OCI-LY3 (cell line): ENCODE measurements at regions not wholly inside any gene's neighbourhood (a gene's known extent, or its start where the extent isn't known, plus 50 kb on each side); places are given as distances from the start of the nearest gene placed in this dataset.
"Not testable (repeated sequence)": the region's sequence is repeated elsewhere in the genome, so short reads cannot be mapped to it uniquely, and the experiment has no call there.

Experiments used
- H2AFZ ChIP-seq: fragments of 200-600, 300-600 bp; shearing (Covaris generic); 2 replicates; pipeline ENCODE4 v1.6.0; 2014; ENCODE audit warnings: antibody characterized with exemption, low read depth, low read length
- H3K27ac ChIP-seq: fragments of 200-600, 300-600 bp; sonication (generic); 2 replicates; pipeline ENCODE4 v1.5.1; 2014; ENCODE audit warnings: mild to moderate bottlenecking, low read length, moderate library complexity, mixed read lengths
- H3K27me3 ChIP-seq: fragments of 200-600, 300-600 bp; sonication (generic); 2 replicates; pipeline ENCODE4 v1.6.1; 2014; ENCODE audit warnings: low read depth, low read length, mixed read lengths
- H3K36me3 ChIP-seq: fragments of 200-600, 300-600 bp; sonication (generic); replicated peaks from 2 replicates; pipeline ENCODE3; 2014; ENCODE audit warnings: low read depth, low read length, mixed read lengths
- H3K4me1 ChIP-seq: fragments of 300-600, 200-600 bp; sonication (generic); 2 replicates; pipeline ENCODE4 v1.6.1; 2014; ENCODE audit warnings: low read length, mixed read lengths
- H3K4me2 ChIP-seq: fragments of 200-600, 300-600 bp; sonication (generic); 2 replicates; pipeline ENCODE4 v1.6.1; 2014; ENCODE audit warnings: low read length, mixed read lengths
- H3K4me3 ChIP-seq: fragments of 300-600, 200-600 bp; sonication (generic); 2 replicates; pipeline ENCODE4 v1.5.1; 2014; ENCODE audit warnings: antibody characterized with exemption, mild to moderate bottlenecking, low read length, moderate library complexity
- H3K79me2 ChIP-seq: fragments of 300-600, 200-600 bp; shearing (Covaris generic); 2 replicates; pipeline ENCODE4 v1.6.1; 2014; ENCODE audit warnings: mild to moderate bottlenecking, low read length, mixed read lengths
- H3K9ac ChIP-seq: fragments of 300-600, 200-600 bp; shearing (Covaris generic); 2 replicates; pipeline ENCODE4 v1.6.0; 2014; ENCODE audit warnings: mild to moderate bottlenecking, low read length, moderate library complexity
- H3K9me3 ChIP-seq: fragments of 200-600, 300-600 bp; shearing (Covaris generic); 2 replicates; pipeline ENCODE4 v1.6.1; 2014; ENCODE audit warnings: low read length, mixed read lengths; ENCODE audit not compliant: insufficient read depth
- H4K20me1 ChIP-seq: fragments of 200-600, 300-600 bp; sonication (generic); 2 replicates; pipeline ENCODE4 v1.6.1; 2016; ENCODE audit warnings: low read length, mixed read lengths; ENCODE audit not compliant: insufficient read depth
- EZH2phosphoT487 ChIP-seq: fragments of 200-600 bp; shearing (Covaris generic); IDR thresholded peaks from 2 replicates; pipeline ENCODE4 v1.6.1; 2018; ENCODE audit warnings: antibody characterized with exemption, mixed run types, low read depth
- TF ChIP-seq, protein P1 (sequence below): fragments of 200-600, 300-600 bp; sonication (generic); IDR thresholded peaks from 2 replicates; pipeline ENCODE4 v1.5.1; 2014; ENCODE audit warnings: antibody characterized with exemption, low read length, low read depth

DNA sequence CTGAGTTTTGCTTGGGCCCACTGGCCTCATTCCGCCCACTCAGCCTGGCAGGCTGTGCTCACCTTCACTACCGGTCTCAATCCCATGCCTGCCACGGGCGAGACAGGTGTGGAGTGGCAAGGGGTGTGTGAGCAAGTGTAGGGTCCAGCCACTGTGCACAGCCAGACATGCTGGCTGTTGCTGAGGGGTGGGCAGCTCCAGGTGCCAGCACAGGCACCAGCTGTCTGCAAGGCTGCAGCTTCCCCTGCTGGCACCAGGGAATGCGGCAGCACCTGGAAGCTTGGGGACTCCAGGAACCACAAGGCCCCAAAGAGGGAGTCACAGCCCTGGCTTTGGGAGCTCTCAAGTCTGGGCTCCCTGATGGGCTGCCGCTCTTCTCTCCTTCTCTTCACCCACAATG lies 372.7 kb downstream of the CBLN4 start:
- Histone ChIP-seq H4K20me1 (no peaks in the 10 kb centered on the region), H3K9me3 (no peaks in the 10 kb centered on the region)

DNA sequence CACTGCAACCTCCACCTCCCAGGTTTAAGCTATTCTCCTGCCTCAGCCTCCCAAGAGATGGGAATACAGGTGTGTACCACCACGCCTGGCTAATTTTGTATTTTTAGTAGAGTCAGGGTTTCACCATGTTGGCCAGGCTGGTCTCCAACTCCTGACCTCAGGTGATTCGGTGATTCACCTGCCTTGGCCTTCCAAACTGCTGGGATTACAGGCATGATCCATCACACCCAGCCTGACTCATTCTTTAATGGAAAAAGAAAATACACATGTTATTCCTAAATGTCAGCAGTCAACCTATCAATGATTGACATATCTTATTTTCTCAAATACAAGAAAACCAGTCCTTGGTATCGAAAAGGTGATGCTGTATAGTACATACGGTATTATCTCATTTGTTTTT lies 376.2 kb downstream of the CBLN4 start:
- H3K4me2 ChIP-seq, H3K27me3 ChIP-seq, H3K36me3 ChIP-seq, H2AFZ ChIP-seq, H3K4me1 ChIP-seq, H3K9ac ChIP-seq, H3K79me2 ChIP-seq, H3K9me3 ChIP-seq, H3K27ac ChIP-seq, H4K20me1 ChIP-seq, H3K4me3 ChIP-seq: not testable (repeated sequence)

More for the DNA sequence above, 372.7 kb downstream of the CBLN4 start:
- Histone ChIP-seq H3K36me3 (no peaks in the 10 kb centered on the region), H3K4me3 (no peak overlapping the region), H3K4me1 (no peaks in the 10 kb centered on the region), H3K4me2 (no peak overlapping the region), H2AFZ (no peak overlapping the region), H3K79me2 (no peaks in the 10 kb centered on the region), H3K27me3 (peaks cover 7% of the 10 kb centered on the region), H3K9ac (no peak overlapping the region), H3K27ac (no peak overlapping the region)
- no peak for TF ChIP-seq EZH2phosphoT487
- TF ChIP-seq, protein P1, sequence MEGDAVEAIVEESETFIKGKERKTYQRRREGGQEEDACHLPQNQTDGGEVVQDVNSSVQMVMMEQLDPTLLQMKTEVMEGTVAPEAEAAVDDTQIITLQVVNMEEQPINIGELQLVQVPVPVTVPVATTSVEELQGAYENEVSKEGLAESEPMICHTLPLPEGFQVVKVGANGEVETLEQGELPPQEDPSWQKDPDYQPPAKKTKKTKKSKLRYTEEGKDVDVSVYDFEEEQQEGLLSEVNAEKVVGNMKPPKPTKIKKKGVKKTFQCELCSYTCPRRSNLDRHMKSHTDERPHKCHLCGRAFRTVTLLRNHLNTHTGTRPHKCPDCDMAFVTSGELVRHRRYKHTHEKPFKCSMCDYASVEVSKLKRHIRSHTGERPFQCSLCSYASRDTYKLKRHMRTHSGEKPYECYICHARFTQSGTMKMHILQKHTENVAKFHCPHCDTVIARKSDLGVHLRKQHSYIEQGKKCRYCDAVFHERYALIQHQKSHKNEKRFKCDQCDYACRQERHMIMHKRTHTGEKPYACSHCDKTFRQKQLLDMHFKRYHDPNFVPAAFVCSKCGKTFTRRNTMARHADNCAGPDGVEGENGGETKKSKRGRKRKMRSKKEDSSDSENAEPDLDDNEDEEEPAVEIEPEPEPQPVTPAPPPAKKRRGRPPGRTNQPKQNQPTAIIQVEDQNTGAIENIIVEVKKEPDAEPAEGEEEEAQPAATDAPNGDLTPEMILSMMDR: no peak

- no peaks in the 10 kb centered on the region for H3K27me3 ChIP-seq
- no peak overlapping the region for H3K9ac ChIP-seq
- no peak overlapping the region for H3K4me2 ChIP-seq
- 0 out of 2 replicates have a peak, but pooled peaks cover under 1% of the 10 kb centered on the region for H3K9me3 ChIP-seq
- H3K4me3 ChIP-seq: no peak overlapping the region
- H3K79me2 ChIP-seq: no peaks in the 10 kb centered on the region
- H3K36me3 ChIP-seq: no peaks in the 10 kb centered on the region
- no peak overlapping the region for H3K27ac ChIP-seq
- no peak overlapping the region for H2AFZ ChIP-seq
- TF ChIP-seq, protein P1: no peak
- TF ChIP-seq EZH2phosphoT487: no peak
- no peaks in the 10 kb centered on the region for H4K20me1 ChIP-seq
- no peaks in the 10 kb centered on the region for H3K4me1 ChIP-seq
Measured at GRCh38 chr20:55626716-55627115, 378.6 kb downstream of the CBLN4 start.

DNA sequence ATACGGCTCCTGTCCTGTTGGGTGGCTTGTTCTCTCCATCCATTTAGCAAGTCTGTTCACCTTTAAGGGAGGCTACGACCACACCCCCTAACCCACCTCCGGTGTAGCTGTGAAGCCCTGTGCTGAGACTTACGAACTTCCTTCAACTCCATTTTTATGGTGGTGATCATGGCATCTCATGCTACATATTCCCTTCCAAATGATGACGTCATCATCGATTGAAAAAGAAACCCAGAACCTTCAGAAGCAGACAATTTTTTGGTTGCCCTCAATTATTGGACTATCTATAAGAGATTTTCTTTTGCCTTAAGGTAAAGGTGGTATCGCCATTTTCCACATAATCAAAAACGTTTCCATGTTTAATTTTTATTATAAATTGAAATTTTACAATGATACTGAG lies 389.0 kb downstream of the CBLN4 start:
- Histone ChIP-seq H4K20me1 (no peaks in the 10 kb centered on the region), H3K36me3 (no peaks in the 10 kb centered on the region), H3K9ac (no peak overlapping the region), H3K79me2 (no peaks in the 10 kb centered on the region), H3K4me2 (no peak overlapping the region), H3K27me3 (no peaks in the 10 kb centered on the region), H3K4me1 (no peaks in the 10 kb centered on the region), H2AFZ (no peak overlapping the region), H3K4me3 (no peak overlapping the region), H3K27ac (no peak overlapping the region), H3K9me3 (peaks cover 6% of the 10 kb centered on the region; the same call in 1 of the 2 replicates)
- TF ChIP-seq EZH2phosphoT487: no peak
- TF ChIP-seq, protein P1: no peak

DNA sequence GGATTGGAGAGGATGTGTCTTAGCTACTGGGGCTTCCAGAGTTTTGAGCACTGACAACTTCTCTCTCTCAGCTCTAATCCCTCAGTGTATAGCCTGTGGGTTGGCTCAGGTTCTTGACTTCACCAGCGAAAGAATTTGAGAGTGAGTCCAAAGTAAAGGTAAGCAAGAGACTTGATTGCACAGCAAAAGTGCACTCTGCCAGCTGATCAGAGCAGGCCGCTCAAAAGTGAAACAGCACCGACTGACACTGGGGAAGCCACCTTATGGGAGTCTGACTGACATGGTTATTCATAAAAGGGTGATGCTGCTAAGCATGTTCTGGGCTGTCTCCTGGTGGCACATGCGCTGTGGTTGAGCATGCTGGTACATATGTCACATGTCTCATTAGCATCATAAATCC lies 389.5 kb downstream of the CBLN4 start:
- Histone ChIP-seq H3K27ac (no peak overlapping the region), H3K9me3 (peaks cover under 1% of the 10 kb centered on the region; the same call in 1 of the 2 replicates), H3K9ac (no peak overlapping the region), H3K4me2 (no peak overlapping the region), H2AFZ (no peak overlapping the region), H3K4me3 (no peak overlapping the region), H3K36me3 (no peaks in the 10 kb centered on the region), H3K27me3 (no peaks in the 10 kb centered on the region), H3K4me1 (no peaks in the 10 kb centered on the region), H3K79me2 (no peaks in the 10 kb centered on the region), H4K20me1 (no peaks in the 10 kb centered on the region)
- TF ChIP-seq, protein P1: no peak
- TF ChIP-seq EZH2phosphoT487: no peak
